ENCODE measurements at regions not wholly inside any gene's neighbourhood (a gene's known extent, or its start where the extent isn't known, plus 50 kb on each side); places are given as distances from the start of the nearest gene placed in this dataset.

- DNase-seq (ENCODE audit: low spot score) = no peak
These were observed 371.3 kb downstream of the SLC4A3 start for GRCh38 chr2:219998714-219999227.

DNA sequence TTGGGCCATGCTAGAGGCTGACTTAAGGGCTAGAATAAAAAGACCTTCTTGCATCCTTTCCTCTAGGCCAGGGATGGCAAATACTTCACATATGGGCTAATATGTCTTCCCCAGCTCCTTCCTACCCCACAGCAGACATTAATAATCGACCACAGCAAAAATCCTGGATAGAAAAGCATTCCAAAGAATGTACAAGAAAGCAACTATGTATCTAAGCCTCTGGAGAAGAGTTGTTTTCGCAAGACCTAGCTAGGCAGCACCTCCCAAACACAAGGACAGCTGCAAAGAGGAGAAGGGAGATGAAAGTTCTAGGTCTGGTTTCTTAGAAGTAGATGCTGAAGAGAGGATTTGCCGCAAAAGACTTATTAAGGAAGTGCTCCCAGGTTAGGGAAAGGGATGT is 372.6 kb downstream of the SLC4A3 start:
- no peak for DNase-seq (ENCODE audit: low spot score)

DNA sequence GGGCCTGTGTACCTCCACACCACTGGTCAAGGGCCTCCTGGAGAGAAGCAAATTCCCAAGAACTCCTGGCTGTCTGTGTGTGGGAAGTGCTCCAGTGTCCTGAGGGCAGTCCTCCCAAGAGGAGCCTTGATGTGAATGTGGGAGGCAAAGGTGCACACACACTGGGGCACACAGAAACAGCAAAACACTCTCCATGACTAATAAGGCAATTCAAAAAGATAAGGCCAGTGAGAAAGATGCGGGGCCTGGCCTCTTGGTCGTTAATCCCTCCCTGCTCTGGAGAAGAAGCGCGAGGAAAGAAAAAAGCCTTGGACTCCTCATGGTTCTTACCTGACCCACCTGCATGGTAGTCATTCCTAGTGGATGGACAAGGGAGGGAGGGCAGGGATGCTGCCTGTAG is 373.2 kb downstream of the SLC4A3 start:
- no peak for DNase-seq (ENCODE audit: low spot score)

- DNase-seq (ENCODE audit: low spot score) = no peak
These were observed 374.3 kb downstream of the SLC4A3 start for GRCh38 chr2:220001751-220002150.

- DNase-seq (ENCODE audit: low spot score) = no peak
These were observed 374.8 kb downstream of the SLC4A3 start for GRCh38 chr2:220002251-220002650.

GRCh38 chr2:220002699-220003098 is 375.3 kb downstream of the SLC4A3 start:
- DNase-seq (ENCODE audit: low spot score) = no peak

- DNase-seq (ENCODE audit: low spot score) = no peak
These were observed 377.9 kb downstream of the SLC4A3 start for GRCh38 chr2:220005362-220005761.

DNA sequence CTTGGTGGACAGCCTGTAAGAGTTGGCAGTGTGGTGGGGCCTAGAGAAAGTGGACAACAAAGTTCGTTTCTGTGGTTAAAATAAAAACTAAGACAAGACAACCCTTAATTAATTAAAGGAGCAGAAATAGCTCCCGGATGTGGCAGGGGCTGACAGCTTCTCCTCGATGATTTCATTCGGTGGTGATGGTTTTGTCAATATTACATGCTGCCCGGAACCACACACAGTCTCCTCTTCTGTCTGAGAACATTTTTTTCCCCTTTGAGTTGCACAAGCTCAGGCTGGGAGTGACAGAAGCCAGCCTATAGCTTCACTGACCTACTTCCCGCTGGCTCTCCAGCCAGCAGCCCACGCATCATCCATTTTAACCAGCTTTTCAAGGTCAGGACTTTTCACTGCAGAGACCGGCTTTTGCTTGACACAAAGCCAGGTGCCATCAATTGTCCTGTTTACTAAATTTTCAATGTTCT is 378.8 kb downstream of the SLC4A3 start:
- no peak for DNase-seq (ENCODE audit: low spot score)

GRCh38 chr2:220011859-220012258 is 384.4 kb downstream of the SLC4A3 start:
- no peak for DNase-seq (ENCODE audit: low spot score)

GRCh38 chr2:220014961-220015360 is 387.5 kb downstream of the SLC4A3 start:
- DNase-seq (ENCODE audit: low spot score) = no peak

GRCh38 chr2:220015576-220015975 is 388.1 kb downstream of the SLC4A3 start:
- DNase-seq (ENCODE audit: low spot score) = no peak

DNA sequence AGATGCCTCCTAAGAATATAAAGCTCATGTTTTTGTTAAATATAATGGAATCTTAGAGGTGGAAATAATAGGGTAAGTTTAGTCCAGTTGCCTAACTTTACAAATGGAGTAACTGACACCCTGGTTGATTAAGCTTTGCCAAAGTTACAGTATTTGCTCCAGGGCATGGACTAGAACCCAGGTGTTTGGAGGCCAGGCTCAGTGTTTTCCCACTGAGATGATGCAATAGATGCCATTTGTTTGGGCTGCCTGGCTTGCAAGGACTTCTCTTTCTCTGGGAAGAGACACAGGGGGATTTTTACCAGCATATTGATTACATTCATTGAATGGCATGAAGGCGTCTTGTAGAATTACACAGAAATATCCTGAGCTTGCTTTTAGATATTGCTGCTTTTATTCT is 397.8 kb downstream of the SLC4A3 start:
- DNase-seq (ENCODE audit: low spot score) = no peak

GRCh38 chr2:220029013-220029412 is 401.6 kb downstream of the SLC4A3 start:
- DNase-seq (ENCODE audit: low spot score) = no peak

GRCh38 chr2:220033546-220033945 is 406.1 kb downstream of the SLC4A3 start:
- DNase-seq (ENCODE audit: low spot score) = no peak

- peak; percentile 56 for DNase-seq (ENCODE audit: low spot score)
These were observed 407.1 kb downstream of the SLC4A3 start for GRCh38 chr2:220034426-220035130.

DNA sequence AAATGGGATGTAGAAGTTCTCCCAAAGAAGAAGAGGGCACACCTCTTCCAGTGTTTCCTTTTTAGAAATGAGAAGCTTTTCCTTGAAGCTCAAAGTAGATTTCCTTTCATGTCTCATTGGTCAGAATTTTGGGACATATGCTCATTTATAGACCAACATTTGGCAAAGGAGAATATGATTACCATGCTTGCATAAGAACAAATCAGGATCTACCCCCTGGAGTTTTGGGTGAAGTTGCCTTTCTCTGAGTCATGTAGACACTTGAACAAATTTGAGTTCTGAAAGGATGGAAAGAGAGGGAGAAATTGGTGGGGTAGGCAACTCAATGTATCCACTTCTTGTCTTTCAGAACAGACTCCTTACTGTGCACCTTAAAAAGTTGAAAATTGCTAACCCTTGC is 409.0 kb downstream of the SLC4A3 start:
- DNase-seq (ENCODE audit: low spot score) = no peak

DNA sequence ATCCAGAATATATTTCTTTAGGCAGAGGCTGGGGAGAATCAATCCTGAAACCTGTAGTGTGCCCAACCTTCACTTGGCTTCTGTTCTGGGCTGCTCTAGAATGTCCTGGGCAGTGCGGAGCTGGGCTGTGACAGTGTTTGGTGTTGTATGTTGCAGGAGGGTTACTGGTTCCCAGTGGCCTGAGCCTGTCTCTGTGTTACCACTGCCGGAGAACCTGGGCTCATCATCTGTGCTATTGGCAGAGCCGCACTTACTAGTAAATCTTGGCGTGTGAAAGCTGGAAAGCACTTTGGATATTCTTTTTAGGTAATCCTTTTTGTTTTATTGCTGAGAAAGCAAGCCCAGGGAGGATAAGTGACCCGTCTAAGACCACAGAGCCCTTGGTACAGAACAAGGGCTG is 412.9 kb downstream of the SLC4A3 start:
- DNase-seq (ENCODE audit: low spot score) = no peak

DNA sequence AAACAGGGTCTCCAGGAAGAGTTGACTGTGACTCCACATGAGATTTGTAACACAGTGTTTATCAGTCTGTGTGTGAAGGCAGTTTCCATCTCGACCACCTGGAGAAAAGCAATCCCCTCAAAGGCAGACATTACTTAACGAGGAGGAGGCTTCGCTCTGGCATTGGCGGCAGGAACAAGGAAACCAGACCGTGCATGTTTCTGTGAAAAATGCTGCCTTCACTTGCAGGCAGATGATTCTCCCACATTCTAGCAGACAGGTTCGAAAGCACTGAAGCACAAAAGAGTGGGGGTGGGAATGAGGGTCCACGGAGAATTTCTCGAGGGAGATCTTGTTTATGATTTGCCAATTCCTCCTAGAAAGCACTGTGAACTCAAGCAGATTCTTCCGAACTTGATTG is 414.0 kb downstream of the SLC4A3 start:
- DNase-seq (ENCODE audit: low spot score) = no peak

DNA sequence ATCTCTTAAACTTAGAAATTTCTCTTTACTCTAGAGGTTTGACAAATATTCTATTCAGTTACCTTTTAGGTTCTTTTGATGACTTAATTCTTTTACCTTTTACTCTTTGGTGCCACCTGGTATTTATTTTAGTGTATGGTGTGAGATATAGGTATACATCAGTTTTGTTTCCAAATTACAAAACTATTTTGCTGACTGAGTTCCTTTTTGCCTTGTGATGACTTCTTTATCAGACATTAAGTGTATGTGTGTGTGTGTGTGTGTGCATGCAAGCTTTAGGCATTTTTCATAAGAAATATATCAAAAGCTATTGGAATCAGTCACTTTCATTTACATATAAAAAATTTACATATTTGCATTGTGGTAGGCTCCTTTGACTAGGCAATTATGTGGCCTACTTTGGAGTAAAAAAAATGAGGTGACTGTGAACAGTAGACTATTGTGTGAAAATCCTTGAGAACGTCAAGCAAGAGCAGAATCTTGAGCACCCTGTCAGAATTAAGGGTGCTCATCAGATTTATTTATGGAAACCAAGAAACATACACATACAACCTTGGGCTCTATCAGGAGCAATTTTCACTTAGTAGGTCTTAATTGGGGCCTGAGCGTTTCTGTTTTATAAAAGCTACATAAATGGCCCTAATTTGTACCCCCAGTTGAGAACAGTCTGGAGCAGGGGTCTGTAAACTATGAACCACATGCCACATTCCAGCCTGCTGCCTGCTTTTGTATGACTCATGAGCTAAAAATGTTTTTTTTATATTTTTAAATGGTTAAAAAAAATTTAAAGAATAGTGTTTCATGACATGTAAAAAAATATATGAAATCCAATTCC is 415.9 kb downstream of the SLC4A3 start:
- DNase-seq (ENCODE audit: low spot score) = no peak

GRCh38 chr2:220043990-220044335 is 416.5 kb downstream of the SLC4A3 start:
- DNase-seq (ENCODE audit: low spot score) = no peak

DNA sequence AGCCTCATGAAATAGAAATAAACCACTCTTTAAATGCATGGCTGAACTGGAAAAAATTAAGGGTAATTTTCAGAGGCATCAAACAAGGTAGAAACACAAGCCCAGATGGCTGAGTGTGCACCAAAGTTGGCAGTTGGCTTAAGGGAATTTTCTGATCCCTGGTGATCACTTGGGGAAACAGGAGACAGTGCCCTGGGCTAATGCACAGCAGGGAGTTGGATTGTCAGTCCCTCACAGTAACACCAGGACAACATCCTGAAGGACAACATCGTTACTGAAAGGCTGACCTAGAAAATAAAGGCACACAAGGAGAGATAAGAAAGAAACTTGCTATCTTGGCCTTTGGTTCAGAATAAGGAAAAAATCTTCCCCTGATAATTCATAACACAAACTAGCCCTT is 417.0 kb downstream of the SLC4A3 start:
- no peak for DNase-seq (ENCODE audit: low spot score)

GRCh38 chr2:220046507-220046906 is 419.1 kb downstream of the SLC4A3 start:
- DNase-seq (ENCODE audit: low spot score) = no peak

GRCh38 chr2:220051716-220052115 is 424.3 kb downstream of the SLC4A3 start:
- no peak for DNase-seq (ENCODE audit: low spot score)

Data from putamen (tissue), 1 donor.